CD8-positive, alpha-beta memory T cell (primary cell): ENCODE measurements at regions not wholly inside any gene's neighbourhood (a gene's known extent, or its start where the extent isn't known, plus 50 kb on each side); places are given as distances from the start of the nearest gene placed in this dataset.
"Not testable (repeated sequence)": the region's sequence is repeated elsewhere in the genome, so short reads cannot be mapped to it uniquely, and the experiment has no call there.

ENCODE experiments used
- CTCF ChIA-PET: fragments of 350-600 bp; sonication (Branson Sonifier 250); formaldehyde crosslinking; loops from one replicate; lab custom pipeline; 2021; ENCODE audit warnings: antibody characterized with exemption; lab: Charles Lee
- POLR2A ChIA-PET: fragments of 350-600 bp; sonication (Branson Sonifier 250); formaldehyde crosslinking; loops from one replicate; lab custom pipeline; 2021; ENCODE audit warnings: antibody characterized with exemption; lab: Charles Lee
- DNase-seq, 5 donors: peaks; one replicate each; pipeline versions ENCODE4 v3.0.0 to v3.0.0-alpha.2; 2020 to 2022; ENCODE audit warnings: mixed read lengths in 1 of 5
- H3K27ac ChIP-seq: one replicate; pipeline ENCODE4 v1.7.0; 2013; ENCODE audit warnings: low read depth, mild to moderate bottlenecking, low read length, moderate library complexity
- H3K27me3 ChIP-seq: 2 replicates; pipeline ENCODE4 v1.7.0; 2013; ENCODE audit warnings: low read length, mild to moderate bottlenecking; ENCODE audit not compliant: insufficient read depth, poor library complexity, severe bottlenecking
- H3K36me3 ChIP-seq: 2 replicates; pipeline ENCODE4 v1.7.0; 2013; ENCODE audit warnings: mild to moderate bottlenecking, low read length, moderate library complexity; ENCODE audit not compliant: insufficient read depth
- H3K4me1 ChIP-seq: 2 replicates; pipeline ENCODE4 v1.7.0; 2013; ENCODE audit warnings: mild to moderate bottlenecking, low read length, moderate library complexity; ENCODE audit not compliant: insufficient read depth
- H3K4me3 ChIP-seq: 2 replicates; pipeline ENCODE4 v1.7.0; 2013; ENCODE audit warnings: mild to moderate bottlenecking, low read length
- H3K9me3 ChIP-seq: 2 replicates; pipeline ENCODE4 v1.7.0; 2013; ENCODE audit warnings: mild to moderate bottlenecking, low read length
- H3K27ac Mint-ChIP-seq, 8 donors: one replicate each; pipeline ENCODE4 v1.8.0; 2020 to 2021; ENCODE audit warnings: mixed read lengths in 8 of 8, mild to moderate bottlenecking in 6 of 8, inconsistent platforms in 3 of 8, moderate library complexity in 3 of 8
- H3K27me3 Mint-ChIP-seq, 2 donors: one replicate each; pipeline ENCODE4 v1.8.0; 2020 to 2021; ENCODE audit warnings: mixed read lengths in 2 of 2, mild to moderate bottlenecking in 1 of 2, moderate library complexity in 1 of 2
- H3K36me3 Mint-ChIP-seq, 3 donors: one replicate each; pipeline ENCODE4 v1.8.0; 2020 to 2021; ENCODE audit warnings: mixed read lengths in 3 of 3, inconsistent platforms in 1 of 3, mild to moderate bottlenecking in 1 of 3
- H3K4me1 Mint-ChIP-seq, 3 donors: one replicate each; pipeline ENCODE4 v1.8.0; 2020 to 2021; ENCODE audit warnings: mixed read lengths in 3 of 3, inconsistent platforms in 1 of 3, mild to moderate bottlenecking in 1 of 3
- H3K4me3 Mint-ChIP-seq, 7 donors: one replicate each; pipeline ENCODE4 v1.8.0; 2020 to 2021; ENCODE audit warnings: mixed read lengths in 7 of 7, mild to moderate bottlenecking in 6 of 7, moderate library complexity in 4 of 7, inconsistent platforms in 2 of 7
- H3K9me3 Mint-ChIP-seq, 5 donors: one replicate each; pipeline ENCODE4 v1.8.0; 2020 to 2022; ENCODE audit warnings: mixed read lengths in 5 of 5, mild to moderate bottlenecking in 3 of 5, moderate library complexity in 2 of 5, inconsistent platforms in 1 of 5

DNA sequence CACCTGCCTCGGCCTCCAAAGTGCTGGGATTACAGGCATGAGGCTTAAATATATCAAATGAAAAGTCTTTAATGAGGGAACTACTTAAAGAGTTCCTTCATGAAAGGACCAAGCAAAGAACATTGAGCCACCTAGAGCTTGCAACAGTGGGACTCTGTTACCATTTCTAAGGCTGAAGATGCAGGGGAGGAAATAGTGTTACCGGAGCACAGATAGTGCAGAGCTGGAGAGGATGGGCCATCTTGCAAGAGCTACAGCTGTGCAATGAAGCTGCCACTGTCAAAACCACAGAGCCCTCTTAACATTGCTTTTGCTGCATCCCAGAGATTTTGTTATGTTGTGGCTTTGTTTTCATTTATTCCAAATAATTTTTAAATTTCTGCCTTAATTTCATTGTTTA is 77.1 kb upstream of the NAA35 start:
- H3K27ac Mint-ChIP-seq = no peak overlapping the region
- no peak overlapping the region for H3K4me3 Mint-ChIP-seq
- Histone ChIP-seq H3K9me3 (no peaks in the 10 kb centered on the region), H3K4me1 (no peaks in the 10 kb centered on the region), H3K4me3 (no peak overlapping the region), H3K36me3 (no peaks in the 10 kb centered on the region), H3K27me3 (no peaks in the 10 kb centered on the region), H3K27ac (no peak overlapping the region)
- H3K27me3 Mint-ChIP-seq = peaks cover 0 to 3% of the 10 kb centered on the region in 2 donors
- ChIA-PET CTCF (no interaction called here), POLR2A (no interaction called here)
- H3K36me3 Mint-ChIP-seq = peaks cover 15 to 46% (median 18%) of the 10 kb centered on the region in 3 donors
- H3K4me1 Mint-ChIP-seq = peaks cover 0 to 5% (median 1%) of the 10 kb centered on the region in 3 donors
- peaks cover 3 to 25% (median 19%) of the 10 kb centered on the region in 5 donors for H3K9me3 Mint-ChIP-seq
- DNase-seq = no peak

DNA sequence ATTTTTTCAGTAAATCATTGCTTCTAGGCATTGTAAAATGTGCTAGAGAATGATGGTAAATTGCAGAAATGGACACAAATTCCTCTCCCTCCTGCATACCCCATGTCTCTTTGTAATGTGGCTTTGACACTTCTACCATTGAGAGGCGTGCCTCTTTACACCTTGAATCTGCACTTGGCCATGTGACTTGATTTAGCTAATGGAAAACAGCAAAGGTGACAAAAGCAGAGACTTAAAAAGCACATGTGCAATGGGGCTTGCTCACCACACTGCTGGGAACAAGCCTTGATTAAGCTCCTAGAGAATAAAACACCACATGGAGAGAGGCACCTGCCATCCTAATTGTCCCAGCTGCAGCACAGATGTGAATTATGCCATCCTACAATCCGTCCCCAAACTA is 69.9 kb upstream of the NAA35 start:
- no peaks in the 10 kb centered on the region for H3K27me3 ChIP-seq
- H3K4me1 ChIP-seq = peaks cover 6% of the 10 kb centered on the region
- CTCF ChIA-PET = no interaction called here
- H3K4me1 Mint-ChIP-seq = peaks cover 15 to 35% (median 18%) of the 10 kb centered on the region in 3 donors
- no peaks in the 10 kb centered on the region for H3K9me3 ChIP-seq
- H3K36me3 Mint-ChIP-seq = peaks cover 0 to 9% (median 0%) of the 10 kb centered on the region in 3 donors
- H3K27me3 Mint-ChIP-seq = peaks cover 0 to 2% of the 10 kb centered on the region in 2 donors
- peak in 1 of 5 donors; percentile 14 for DNase-seq
- H3K27ac ChIP-seq = no peak overlapping the region
- H3K36me3 ChIP-seq = no peaks in the 10 kb centered on the region
- H3K4me3 Mint-ChIP-seq = peak overlapping the region in 5 of 7 donors; percentile 2 to 59 (median 10)
- POLR2A ChIA-PET = no interaction called here
- peak overlapping the region in 6 of 8 donors; percentile 7 to 92 (median 37) for H3K27ac Mint-ChIP-seq
- H3K9me3 Mint-ChIP-seq = peaks cover 0 to 9% (median 6%) of the 10 kb centered on the region in 5 donors
- H3K4me3 ChIP-seq = no peak overlapping the region

DNA sequence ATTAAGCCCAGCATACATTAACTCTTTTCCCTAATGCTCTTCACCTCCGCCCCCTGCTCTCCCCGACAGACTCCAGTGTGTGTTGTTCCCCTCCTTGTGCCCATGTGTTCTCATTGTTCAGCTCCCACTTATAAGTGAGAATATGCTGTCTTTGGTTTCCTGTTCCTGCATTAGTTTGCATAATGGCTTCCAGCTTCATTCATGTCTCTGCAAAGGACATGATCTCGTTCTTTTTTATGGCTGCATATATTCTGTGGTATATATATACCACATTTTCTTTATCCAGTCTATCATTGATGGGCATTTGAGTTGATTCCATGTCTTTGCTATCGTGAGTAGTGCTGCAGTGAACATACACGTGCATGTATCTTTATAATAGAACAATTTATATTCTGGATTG is 69.3 kb upstream of the NAA35 start:
- peak overlapping the region in 4 of 7 donors; percentile 7 to 42 (median 27) for H3K4me3 Mint-ChIP-seq
- CTCF ChIA-PET, DNase-seq, H3K27ac ChIP-seq, POLR2A ChIA-PET, H3K9me3 ChIP-seq, H3K4me1 ChIP-seq, H3K9me3 Mint-ChIP-seq, H3K27me3 Mint-ChIP-seq, H3K4me3 ChIP-seq, H3K36me3 Mint-ChIP-seq, H3K27me3 ChIP-seq, H3K36me3 ChIP-seq: not testable (repeated sequence)
- H3K4me1 Mint-ChIP-seq = peaks cover 15 to 35% (median 18%) of the 10 kb centered on the region in 3 donors
- H3K27ac Mint-ChIP-seq = peak overlapping the region in 5 of 8 donors; percentile 9 to 86 (median 44)

DNA sequence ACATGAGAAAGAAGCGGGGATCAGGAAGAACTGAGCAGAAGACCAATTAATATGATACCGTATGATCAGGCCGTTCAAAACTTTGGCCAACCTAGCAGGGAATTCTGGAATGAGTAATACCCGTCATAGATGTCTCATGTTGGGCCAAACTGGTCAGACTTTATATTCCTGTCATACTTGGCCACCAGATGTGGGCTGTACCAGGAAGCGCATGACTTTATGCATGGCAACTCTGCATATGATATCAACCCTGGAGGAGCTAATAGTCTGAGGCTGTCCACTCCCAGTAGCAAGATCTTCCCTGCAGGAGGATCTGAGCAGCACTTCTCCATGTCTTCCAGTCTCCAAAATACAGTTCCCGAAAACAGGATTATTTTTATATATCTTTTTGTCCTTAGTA is 68.5 kb upstream of the NAA35 start:
- H3K36me3 Mint-ChIP-seq = peaks cover 0 to 4% (median 0%) of the 10 kb centered on the region in 3 donors
- no peaks in the 10 kb centered on the region for H3K27me3 ChIP-seq
- CTCF ChIA-PET = interaction anchor here (1.0 kb wide), 1 partner anchor 34 kb away, joined by 3 read pairs; no protein-coding TSS in a partner anchor
- H3K9me3 Mint-ChIP-seq = peaks cover 0 to 2% (median 0%) of the 10 kb centered on the region in 5 donors
- no peak overlapping the region for H3K4me3 ChIP-seq
- peaks cover 15 to 35% (median 18%) of the 10 kb centered on the region in 3 donors for H3K4me1 Mint-ChIP-seq
- POLR2A ChIA-PET = no interaction called here
- H3K36me3 ChIP-seq = no peaks in the 10 kb centered on the region
- DNase-seq = no peak
- peaks cover 6% of the 10 kb centered on the region for H3K4me1 ChIP-seq
- H3K27ac Mint-ChIP-seq = peak overlapping the region in 1 of 8 donors; percentile 2
- H3K27ac ChIP-seq = no peak overlapping the region
- peaks cover 0 to 2% of the 10 kb centered on the region in 2 donors for H3K27me3 Mint-ChIP-seq
- no peaks in the 10 kb centered on the region for H3K9me3 ChIP-seq
- no peak overlapping the region for H3K4me3 Mint-ChIP-seq

DNA sequence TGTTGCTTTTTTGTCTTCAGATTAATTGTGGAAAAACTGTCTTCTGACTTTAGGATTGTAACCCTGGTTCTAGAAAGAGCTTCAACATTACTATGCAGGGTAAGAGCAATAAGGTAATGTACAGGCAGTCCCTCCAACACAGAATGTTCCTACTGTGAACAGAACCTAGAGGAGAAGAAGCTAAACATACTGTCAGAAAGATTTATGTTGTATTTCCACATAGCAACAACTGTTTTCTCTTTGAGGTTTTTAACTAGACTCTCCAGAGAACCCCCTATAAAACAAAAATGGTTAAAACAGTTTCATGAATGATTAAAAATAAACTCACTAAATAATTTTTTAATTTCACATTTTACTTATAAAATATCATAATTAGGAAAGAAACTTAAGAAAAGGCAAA is 64.3 kb upstream of the NAA35 start:
- H3K9me3 Mint-ChIP-seq = no peaks in the 10 kb centered on the region
- Histone ChIP-seq H3K4me1 (no peaks in the 10 kb centered on the region), H3K36me3 (no peaks in the 10 kb centered on the region), H3K9me3 (no peaks in the 10 kb centered on the region), H3K4me3 (no peak overlapping the region), H3K27me3 (no peaks in the 10 kb centered on the region), H3K27ac (no peak overlapping the region)
- H3K27me3 Mint-ChIP-seq = no peaks in the 10 kb centered on the region
- H3K36me3 Mint-ChIP-seq = peaks cover 0 to 10% (median under 1%) of the 10 kb centered on the region in 3 donors
- no peak overlapping the region for H3K27ac Mint-ChIP-seq
- ChIA-PET CTCF (interaction anchor here (1.5 kb wide), 1 partner anchor 87 kb away, joined by 4 read pairs; no protein-coding TSS in a partner anchor), POLR2A (no interaction called here)
- H3K4me1 Mint-ChIP-seq = peaks cover 3 to 9% (median 6%) of the 10 kb centered on the region in 3 donors
- no peak overlapping the region for H3K4me3 Mint-ChIP-seq
- no peak for DNase-seq

DNA sequence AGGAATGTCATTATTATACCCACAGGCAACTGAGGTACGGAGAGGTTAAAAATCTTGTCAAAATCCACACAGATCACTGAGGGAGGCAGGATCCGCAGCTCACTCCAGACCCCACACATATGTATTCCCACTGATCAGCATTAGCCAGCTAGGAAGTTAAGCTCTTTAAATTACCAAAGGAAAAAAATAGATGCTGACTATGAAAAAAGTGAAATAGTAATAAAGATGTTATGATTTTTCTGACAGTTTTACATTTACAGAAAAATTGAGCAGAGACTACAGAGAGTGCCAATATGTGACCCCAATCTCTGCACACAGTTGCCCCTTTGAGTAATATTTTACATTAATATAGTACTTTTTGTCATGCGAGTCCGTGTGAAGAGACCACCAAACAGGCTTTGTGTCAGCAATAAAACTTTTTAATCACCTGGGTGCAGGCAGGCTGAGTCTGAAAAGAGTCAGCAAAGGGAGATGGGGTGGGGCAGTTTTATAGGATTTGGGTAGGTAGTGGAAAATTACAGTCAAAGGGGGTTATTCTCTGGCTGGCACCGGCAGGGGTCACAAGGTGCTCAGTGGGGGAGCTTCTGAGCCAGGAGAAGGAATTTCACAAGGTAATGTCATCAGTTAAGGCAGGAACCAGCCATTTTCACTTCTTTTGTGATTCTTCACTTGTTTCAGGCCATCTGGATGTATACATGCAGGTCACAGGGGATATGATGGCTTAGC is 61.9 kb upstream of the NAA35 start:
- H3K9me3 Mint-ChIP-seq, H3K4me3 ChIP-seq, H3K27me3 ChIP-seq, H3K27me3 Mint-ChIP-seq, CTCF ChIA-PET, POLR2A ChIA-PET, H3K4me1 Mint-ChIP-seq, H3K36me3 ChIP-seq, H3K27ac Mint-ChIP-seq, H3K4me1 ChIP-seq, DNase-seq, H3K9me3 ChIP-seq, H3K27ac ChIP-seq: not testable (repeated sequence)
- H3K36me3 Mint-ChIP-seq = peaks cover 7 to 23% (median 8%) of the 10 kb centered on the region in 3 donors
- H3K4me3 Mint-ChIP-seq = peak overlapping the region in 1 of 7 donors; percentile 10

DNA sequence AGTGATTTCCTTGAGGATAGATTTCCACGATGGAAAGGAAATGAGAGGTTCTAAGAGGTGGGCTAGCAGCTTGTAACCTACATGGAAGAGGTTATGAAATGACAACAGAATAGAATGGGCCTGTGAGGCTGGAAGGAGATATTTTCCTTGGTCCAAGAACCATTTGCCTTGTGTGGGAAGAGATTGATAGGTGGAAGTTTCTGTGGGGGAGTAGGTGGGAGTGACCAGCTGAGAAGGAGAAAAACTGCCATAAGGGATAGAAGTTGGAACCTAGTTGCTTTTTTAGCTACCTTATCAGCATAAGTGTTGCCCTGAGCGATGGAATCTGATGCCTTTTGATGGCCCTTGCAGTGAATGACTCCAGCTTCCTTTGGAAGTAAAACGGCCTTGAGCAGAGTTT is 60.4 kb upstream of the NAA35 start:
- CTCF ChIA-PET, H3K4me3 ChIP-seq, H3K9me3 ChIP-seq, H3K4me1 Mint-ChIP-seq, H3K36me3 ChIP-seq, H3K9me3 Mint-ChIP-seq, DNase-seq, H3K27me3 Mint-ChIP-seq, H3K4me1 ChIP-seq, H3K27ac ChIP-seq, H3K4me3 Mint-ChIP-seq, POLR2A ChIA-PET, H3K27me3 ChIP-seq: not testable (repeated sequence)
- H3K36me3 Mint-ChIP-seq = peaks cover 12 to 33% (median 15%) of the 10 kb centered on the region in 3 donors
- H3K27ac Mint-ChIP-seq = peak overlapping the region in 1 of 8 donors; percentile 29

DNA sequence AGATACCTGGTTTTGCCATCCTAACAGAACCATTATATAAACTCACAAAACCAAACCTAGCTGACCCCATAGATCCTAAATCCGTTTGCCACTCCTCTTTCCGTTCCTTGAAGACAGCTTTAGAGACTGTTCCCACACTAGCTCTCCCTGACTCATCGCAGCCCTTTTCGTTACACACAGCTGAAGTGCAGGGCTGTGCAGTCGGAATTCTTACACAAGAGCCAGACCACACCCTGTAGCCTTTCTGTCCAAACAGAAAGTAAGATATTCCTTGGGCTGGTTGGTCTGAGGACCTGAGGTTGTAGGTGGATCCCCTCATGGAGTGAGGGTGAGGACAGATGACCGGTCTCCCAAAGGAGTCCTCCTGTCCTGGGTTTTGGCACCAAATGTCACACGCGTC is 56.7 kb upstream of the NAA35 start:
- no peaks in the 10 kb centered on the region for H3K9me3 ChIP-seq
- H3K27me3 ChIP-seq = no peaks in the 10 kb centered on the region
- no peak overlapping the region for H3K27ac ChIP-seq
- DNase-seq = no peak
- H3K9me3 Mint-ChIP-seq = peaks cover 0 to 3% (median 0%) of the 10 kb centered on the region in 5 donors
- H3K4me3 Mint-ChIP-seq = no peak overlapping the region
- peak overlapping the region in 1 of 8 donors; percentile 29 for H3K27ac Mint-ChIP-seq
- H3K36me3 Mint-ChIP-seq = peaks cover 15 to 47% (median 15%) of the 10 kb centered on the region in 3 donors
- H3K27me3 Mint-ChIP-seq = no peaks in the 10 kb centered on the region
- no peak overlapping the region for H3K4me3 ChIP-seq
- CTCF ChIA-PET = no interaction called here
- H3K4me1 ChIP-seq = no peaks in the 10 kb centered on the region
- no peaks in the 10 kb centered on the region for H3K36me3 ChIP-seq
- no peaks in the 10 kb centered on the region for H3K4me1 Mint-ChIP-seq
- POLR2A ChIA-PET = no interaction called here
